GM19372 (cell line): ENCODE measurements at regions not wholly inside any gene's neighbourhood (a gene's known extent, or its start where the extent isn't known, plus 50 kb on each side); places are given as distances from the start of the nearest gene placed in this dataset.

Experiments
- ATAC-seq: cut with Tn5 transposase; IDR thresholded peaks from one replicate; pipeline ENCODE4 v1.9.1; 2021; ENCODE audit warnings: mild to moderate bottlenecking, low read depth, moderate library complexity; ENCODE audit not compliant: unreplicated experiment

DNA sequence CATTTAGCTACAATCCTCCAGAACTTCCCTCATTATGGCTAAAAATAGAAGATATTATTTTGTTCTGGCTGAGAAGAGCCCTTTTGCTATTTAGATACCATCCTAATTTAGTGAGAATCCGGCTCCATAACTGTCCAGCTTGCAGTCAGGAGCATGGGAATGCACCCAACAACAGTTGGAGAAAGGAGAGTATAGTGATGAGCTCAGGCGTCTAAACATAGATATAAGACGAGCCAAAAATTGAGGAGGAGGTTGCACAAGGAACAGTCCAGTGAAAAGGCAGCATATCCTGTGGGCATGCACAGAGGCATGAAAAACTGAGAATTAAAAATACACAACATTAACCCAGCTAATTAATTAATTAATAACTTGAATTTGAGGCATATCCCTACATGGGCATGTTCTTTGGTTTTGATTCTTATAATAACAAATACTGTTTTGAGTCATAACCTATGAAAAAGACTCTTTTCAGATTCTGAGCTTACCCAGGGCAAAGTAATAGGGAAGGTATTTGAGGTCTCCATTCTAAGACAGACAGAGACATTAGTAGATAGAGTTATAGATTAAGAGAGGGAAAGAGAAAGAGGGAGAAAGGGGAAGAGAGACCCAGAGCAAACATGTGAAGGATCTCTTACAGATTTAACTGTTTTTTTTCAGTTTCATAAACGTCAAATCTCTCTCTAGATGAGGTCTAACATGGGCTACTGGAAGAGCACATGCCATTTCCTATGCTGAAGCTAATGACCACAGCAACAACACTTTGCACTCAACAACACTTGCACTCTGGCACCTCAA lies 311.2 kb downstream of the OSR1 start:
- peak; percentile 90 for ATAC-seq

GRCh38 chr2:19045151-19045550 lies 313.3 kb downstream of the OSR1 start:
- no peak for ATAC-seq

- no peak for ATAC-seq
Measured at GRCh38 chr2:19043893-19044292, 314.5 kb downstream of the OSR1 start.

- no peak for ATAC-seq
Measured at GRCh38 chr2:19041434-19042041, 316.9 kb downstream of the OSR1 start.

- ATAC-seq = no peak
Measured at GRCh38 chr2:19038071-19039015, 320.1 kb downstream of the OSR1 start.

DNA sequence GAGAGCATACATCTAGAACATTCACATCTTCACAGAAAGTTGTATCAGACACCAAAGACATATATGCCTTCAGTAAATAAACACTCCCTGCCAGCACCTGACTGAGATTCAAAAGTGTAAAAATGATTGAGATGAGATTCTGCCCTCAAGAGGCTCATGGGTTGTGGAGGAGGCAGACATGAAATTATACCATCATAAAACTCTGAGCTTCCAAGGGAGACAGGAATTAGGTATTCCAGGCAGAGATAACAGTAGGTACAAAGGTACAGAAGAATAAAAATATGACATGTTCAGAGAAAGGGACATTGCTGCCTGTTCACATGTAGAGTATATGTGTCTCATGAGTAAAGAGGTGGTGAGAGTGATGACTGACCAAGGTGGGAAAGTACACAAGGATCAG lies 322.3 kb downstream of the OSR1 start:
- ATAC-seq = no peak

GRCh38 chr2:19035238-19035637 lies 323.2 kb downstream of the OSR1 start:
- no peak for ATAC-seq

DNA sequence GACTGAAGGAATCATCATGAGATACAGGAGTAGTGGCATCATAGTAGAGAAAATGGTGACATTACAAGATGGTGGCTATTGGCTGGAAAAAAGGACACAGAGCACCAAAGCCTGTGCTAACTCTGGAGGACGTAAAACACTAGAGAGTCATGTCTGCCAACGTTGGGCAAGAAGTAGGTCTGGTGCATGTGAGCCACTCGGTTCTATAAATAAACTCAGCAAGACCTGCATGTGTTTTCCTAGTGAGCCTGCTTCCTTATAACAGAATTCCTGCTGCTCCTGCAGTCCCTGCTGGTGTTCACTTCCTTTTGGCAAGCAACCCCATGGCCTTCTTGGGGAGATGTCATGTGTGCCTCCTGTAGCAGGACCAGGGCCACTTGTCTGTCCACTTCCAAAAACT lies 325.2 kb downstream of the OSR1 start:
- ATAC-seq = no peak

DNA sequence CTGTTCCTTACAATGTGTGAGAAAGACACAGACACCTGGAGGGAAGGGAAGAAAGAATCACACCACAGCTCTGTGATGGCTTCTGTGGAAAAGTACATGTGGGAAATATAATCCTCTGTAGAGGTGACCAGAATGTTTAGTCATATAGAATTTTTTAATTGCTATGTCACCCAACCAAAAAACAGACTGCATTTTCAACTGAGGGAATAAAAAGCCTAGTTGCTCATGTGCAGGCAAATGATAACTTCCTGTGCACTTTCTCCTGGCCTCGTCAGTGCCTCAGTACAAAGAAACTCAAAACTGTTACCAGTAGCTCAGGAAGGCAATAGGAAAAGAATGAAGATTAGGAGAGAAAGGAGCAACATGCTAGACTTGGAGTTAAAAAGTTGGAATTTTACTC lies 326.8 kb downstream of the OSR1 start:
- ATAC-seq = no peak

- ATAC-seq = no peak
Measured at GRCh38 chr2:19029655-19030054, 328.8 kb downstream of the OSR1 start.

DNA sequence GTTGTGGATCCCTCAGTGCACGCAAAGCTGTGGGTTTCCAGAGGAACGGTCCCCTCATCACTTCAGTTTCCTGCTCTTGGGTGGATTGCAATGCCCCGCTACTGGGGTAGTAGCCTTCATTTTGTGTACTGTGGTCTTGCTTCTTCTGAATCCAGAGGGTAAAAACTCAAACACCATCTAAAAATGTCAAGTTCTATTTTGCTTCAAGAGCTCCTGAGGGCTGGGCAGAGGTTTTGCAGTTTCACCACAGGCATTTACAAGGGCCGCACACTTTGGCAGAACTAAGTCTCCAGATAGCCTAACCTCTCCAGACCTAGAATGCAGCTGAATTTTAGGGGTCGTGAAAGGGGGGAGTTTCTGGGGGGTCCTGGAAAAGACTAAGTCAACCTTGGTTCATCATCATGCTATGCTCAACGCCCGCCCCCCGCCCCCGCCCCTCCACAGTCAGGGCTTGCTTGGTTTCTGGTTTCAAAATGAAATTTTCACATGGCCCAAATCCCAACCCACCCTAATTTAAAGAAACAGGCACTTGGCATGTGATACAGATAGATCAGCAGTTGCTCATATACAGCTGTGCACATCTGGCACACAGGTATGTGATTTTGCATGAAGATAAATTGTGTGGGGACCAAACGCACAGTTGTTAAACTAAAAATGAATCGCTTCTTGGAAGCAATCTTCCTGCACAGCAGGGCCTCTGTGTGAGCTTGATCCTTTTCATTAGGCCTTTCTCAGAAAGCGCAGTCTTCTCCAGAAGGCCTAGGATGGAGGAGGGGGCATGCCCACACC lies 329.6 kb downstream of the OSR1 start:
- no peak for ATAC-seq

- ATAC-seq = no peak
Measured at GRCh38 chr2:19027626-19028025, 330.8 kb downstream of the OSR1 start.

DNA sequence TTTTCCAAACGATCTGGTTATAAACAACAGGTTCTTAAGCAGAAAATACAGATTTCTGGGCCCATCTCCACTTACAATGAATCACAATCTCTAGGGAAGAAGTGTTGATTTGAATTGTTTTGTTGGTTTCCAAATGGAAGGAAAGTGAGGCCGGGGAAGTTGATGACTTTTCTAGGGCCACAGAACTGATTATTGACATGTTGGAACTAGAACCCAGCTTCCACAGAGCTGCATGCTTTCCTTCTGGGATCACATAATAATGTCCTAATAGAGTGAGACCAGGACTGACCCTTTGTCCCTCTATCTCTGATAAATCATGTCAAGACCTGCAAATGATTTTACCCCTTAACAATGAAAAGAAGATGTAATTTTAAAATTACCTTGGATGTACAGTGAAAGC lies 332.2 kb downstream of the OSR1 start:
- ATAC-seq = no peak

DNA sequence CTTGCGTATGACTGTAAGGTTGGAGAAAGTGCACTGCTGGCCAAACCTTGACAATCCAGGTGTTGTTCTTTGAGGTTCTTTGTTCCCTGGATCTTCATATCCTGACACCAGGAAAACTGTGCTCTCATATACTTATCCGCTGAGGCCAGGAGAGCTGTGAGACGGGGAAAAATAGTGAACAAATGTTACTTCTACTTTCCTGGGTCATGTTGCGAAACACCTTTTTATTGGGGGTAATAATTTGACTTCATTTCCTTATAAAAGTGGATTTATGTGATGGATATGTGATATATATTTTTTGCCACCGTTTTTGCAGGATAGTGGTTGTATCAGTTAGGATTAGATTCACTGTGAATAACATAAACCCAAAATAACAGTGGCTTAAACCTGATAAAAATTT lies 336.1 kb downstream of the OSR1 start:
- no peak for ATAC-seq

- ATAC-seq = no peak
Measured at GRCh38 chr2:19021721-19022120, 336.7 kb downstream of the OSR1 start.

DNA sequence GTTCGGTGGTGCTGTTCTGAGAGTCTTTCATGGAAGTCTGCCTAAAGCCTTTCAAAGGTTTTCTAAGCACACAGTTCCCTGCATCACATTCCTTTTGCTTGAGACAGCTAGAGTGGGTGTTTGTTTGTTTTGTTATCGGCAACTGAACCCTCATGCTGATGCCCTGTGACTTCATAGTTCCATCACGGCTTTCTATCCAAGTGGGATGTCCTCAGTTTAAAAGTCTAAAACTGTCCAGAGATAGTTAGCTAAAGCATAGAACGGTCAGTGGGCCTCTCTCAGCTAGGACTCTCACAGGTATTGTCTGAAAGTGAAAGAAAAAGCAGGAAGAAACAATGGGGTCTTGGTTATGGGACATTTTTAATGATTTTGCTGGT lies 337.3 kb downstream of the OSR1 start:
- ATAC-seq = no peak

DNA sequence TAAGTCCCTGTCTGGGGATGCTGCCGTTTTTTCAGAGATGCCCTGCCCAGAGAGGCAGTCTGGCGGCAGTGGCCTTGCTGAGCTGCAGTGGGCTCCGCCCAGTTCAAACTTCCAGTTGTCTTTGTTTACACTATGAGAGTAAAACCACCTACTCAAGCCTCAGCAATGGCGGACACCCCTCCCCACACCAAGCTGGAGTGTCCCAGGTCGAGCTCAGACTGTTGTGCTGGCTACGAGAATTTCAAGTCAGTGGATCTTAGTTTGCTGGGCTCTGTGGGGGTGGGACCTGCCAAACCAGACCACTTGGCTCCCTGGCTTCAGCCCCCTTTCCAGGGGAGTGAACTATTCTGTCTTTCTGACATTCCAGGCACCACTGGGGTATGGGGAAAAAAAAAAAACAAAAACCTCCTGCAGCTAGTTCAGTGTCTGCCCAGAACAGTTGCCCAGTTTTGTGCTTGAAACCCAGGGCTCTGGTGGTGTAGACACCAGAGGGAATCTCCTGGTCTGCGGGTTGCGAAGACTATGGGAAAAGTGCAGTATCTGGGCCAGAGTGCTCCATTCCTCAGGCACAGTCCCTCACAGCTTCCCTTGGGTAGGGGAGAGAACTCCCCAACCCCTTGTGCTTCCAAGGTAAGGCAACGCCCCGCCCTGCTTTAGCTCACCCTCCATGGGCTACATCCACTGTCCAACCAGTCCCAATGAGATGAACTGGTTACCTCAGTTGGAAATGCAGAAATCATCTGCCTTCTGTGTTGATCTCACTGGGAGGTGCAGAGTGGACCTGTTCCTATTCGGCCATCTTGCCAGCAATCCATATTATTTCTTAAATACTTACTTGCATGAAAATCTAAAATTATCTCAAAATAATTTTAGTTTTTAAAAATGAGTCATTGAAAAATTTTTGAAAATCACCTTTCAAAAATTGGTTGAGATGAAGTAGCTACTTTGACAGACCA lies 338.0 kb downstream of the OSR1 start:
- no peak for ATAC-seq

DNA sequence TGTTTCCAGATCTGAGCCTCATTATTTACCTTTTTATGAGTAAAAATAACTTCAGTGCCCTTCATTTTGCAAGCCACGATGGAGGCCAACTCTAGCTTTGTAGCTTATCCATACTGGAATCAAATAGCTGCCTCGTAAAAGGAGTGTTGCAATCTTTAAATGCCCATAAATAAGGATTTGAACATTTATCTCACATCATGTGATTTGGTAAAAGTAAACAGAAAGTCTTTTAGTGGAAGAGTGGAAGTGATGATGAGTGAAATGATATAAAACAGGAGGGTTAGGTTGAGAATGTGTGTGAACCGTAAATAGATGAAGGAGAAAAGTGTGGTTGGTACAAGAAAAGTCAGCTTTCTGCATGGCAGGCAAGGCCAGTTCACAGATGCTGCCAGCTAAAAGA lies 348.9 kb downstream of the OSR1 start:
- no peak for ATAC-seq

DNA sequence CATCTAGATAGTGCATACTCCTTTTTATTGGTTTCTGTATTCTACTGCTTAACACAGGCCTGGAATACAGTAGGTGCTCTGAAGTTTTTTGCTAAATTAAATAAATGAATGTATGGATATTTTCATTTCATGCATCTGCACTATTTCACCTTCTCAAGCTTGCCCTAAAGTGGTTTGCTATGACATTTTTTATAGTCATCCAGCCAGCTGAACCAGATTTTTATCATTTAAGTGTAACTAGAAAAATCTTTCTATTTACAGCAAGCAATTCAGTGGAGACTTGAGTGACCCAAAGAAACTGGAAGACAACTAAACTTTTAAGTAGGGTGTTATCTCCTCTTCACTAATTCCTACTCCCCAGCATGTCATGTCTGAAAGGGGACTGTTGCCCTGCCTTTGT lies 354.9 kb downstream of the OSR1 start:
- ATAC-seq = no peak
